IMR-90 (cell line): ENCODE measurements at regions not wholly inside any gene's neighbourhood (a gene's known extent, or its start where the extent isn't known, plus 50 kb on each side); places are given as distances from the start of the nearest gene placed in this dataset.

ENCODE experiments used
- CEBPB ChIP-seq: IDR thresholded peaks from 2 replicates; pipeline ENCODE4 v1.6.1; 2012; ENCODE audit warnings: low read depth, low read length, improper control_type of control experiment
- CHD1 ChIP-seq: IDR thresholded peaks from 2 replicates; pipeline ENCODE4 v1.6.1; 2012; ENCODE audit warnings: low read depth, low read length, improper control_type of control experiment
- CTCF ChIP-seq: conservative IDR thresholded peaks from 2 replicates; pipeline ENCODE4 v1.5.1; 2012; ENCODE audit warnings: mild to moderate bottlenecking, low read depth, low read length, improper control_type of control experiment
- FOS ChIP-seq: fragments of 150-350 bp; IDR thresholded peaks from 2 replicates; pipeline ENCODE4 v1.6.1; 2016; ENCODE audit warnings: low read depth, low read length
- MXI1 ChIP-seq: IDR thresholded peaks from 2 replicates; pipeline ENCODE4 v1.6.1; 2012; ENCODE audit warnings: low read depth, mild to moderate bottlenecking, low read length, moderate library complexity, borderline replicate concordance
- POLR2A ChIP-seq: IDR thresholded peaks from 2 replicates; pipeline ENCODE4 v1.6.1; 2012; ENCODE audit warnings: mild to moderate bottlenecking, low read depth, low read length
- RAD21 ChIP-seq: IDR thresholded peaks from 2 replicates; pipeline ENCODE4 v1.6.1; 2012; ENCODE audit warnings: low read length, improper control_type of control experiment
- RCOR1 ChIP-seq: IDR thresholded peaks from 2 replicates; pipeline ENCODE4 v1.6.1; 2012; ENCODE audit warnings: mild to moderate bottlenecking, low read length, improper control_type of control experiment; ENCODE audit not compliant: insufficient replicate concordance
- RFX5 ChIP-seq: IDR thresholded peaks from 2 replicates; pipeline ENCODE4 v1.8.0; 2012; ENCODE audit warnings: low read depth, mild to moderate bottlenecking, low read length, moderate library complexity
- SMC3 ChIP-seq: fragments of 150-350 bp; IDR thresholded peaks from 2 replicates; pipeline ENCODE4 v1.6.1; 2016; ENCODE audit warnings: low read depth, mild to moderate bottlenecking, antibody characterized with exemption, low read length, moderate library complexity
- USF2 ChIP-seq: fragments of 150-350 bp; IDR thresholded peaks from 2 replicates; pipeline ENCODE4 v1.6.1; 2017; ENCODE audit warnings: mild to moderate bottlenecking, antibody characterized with exemption, low read length, low read depth

GRCh38 chr6:77095936-77096627, 367.2 kb downstream of the HTR1B start:
- TF ChIP-seq POLR2A (no peak), CTCF (no peak), MXI1 (no peak), USF2 (no peak), RCOR1 (no peak), RAD21 (no peak), SMC3 (no peak), RFX5 (no peak), CHD1 (no peak), FOS (no peak), CEBPB (no peak)
